Keratinocyte (primary cell): ENCODE measurements at regions not wholly inside any gene's neighbourhood (a gene's known extent, or its start where the extent isn't known, plus 50 kb on each side); places are given as distances from the start of the nearest gene placed in this dataset.

ENCODE experiments used
- DNase-seq: peaks from one replicate; pipeline ENCODE4 v3.0.0-alpha.2; 2011; ENCODE audit warnings: low read depth, missing footprints, low spot score
- FAIRE-seq: peaks from 2 replicates; lab custom pipeline; 2011; peaks lifted over from hg19 to GRCh38; lab: Jason Lieb, UNC
- H2AFZ ChIP-seq: 2 replicates; pipeline ENCODE4 v1.6.0; 2012; ENCODE audit warnings: low read length, control low read depth, inconsistent platforms; ENCODE audit not compliant: control insufficient read depth
- H3K27ac ChIP-seq: 2 replicates; pipeline ENCODE4 v1.5.1; 2011; ENCODE audit warnings: low read length; ENCODE audit not compliant: control insufficient read depth, insufficient read depth
- H3K27me3 ChIP-seq: 3 replicates; pipeline ENCODE4 v1.6.0; 2011; ENCODE audit warnings: low read length; ENCODE audit not compliant: control insufficient read depth, insufficient read depth; ENCODE audit errors: extremely low read depth
- H3K36me3 ChIP-seq, 2 experiments: 2 replicates in 1 of 2; 3 replicates in 1 of 2; pipeline ENCODE4 v1.5.1; 2011; ENCODE audit warnings: low read length in 2 of 2, mild to moderate bottlenecking in 1 of 2; ENCODE audit not compliant: control insufficient read depth in 2 of 2, insufficient read depth in 2 of 2; ENCODE audit errors: extremely low read depth in 1 of 2
- H3K4me1 ChIP-seq: 3 replicates; pipeline ENCODE4 v1.5.1; 2011; ENCODE audit warnings: low read length; ENCODE audit not compliant: control insufficient read depth, insufficient read depth; ENCODE audit errors: extremely low read depth
- H3K4me2 ChIP-seq: 3 replicates; pipeline ENCODE4 v1.6.0; 2011; ENCODE audit warnings: low read depth, low read length; ENCODE audit not compliant: control insufficient read depth, insufficient read depth; ENCODE audit errors: extremely low read depth
- H3K4me3 ChIP-seq, 3 experiments: fragments of 200-600 bp in 1 of 3; sonication (generic) in 1 of 3; 2 replicates in 2 of 3; 3 replicates in 1 of 3; pipeline ENCODE4 v1.5.1; 2011 to 2016; ENCODE audit warnings: low read length in 3 of 3, mild to moderate bottlenecking in 3 of 3, control low read depth in 2 of 3, inconsistent platforms in 1 of 3, low read depth in 1 of 3, mixed read lengths in 1 of 3, mixed run types in 1 of 3, moderate library complexity in 1 of 3; ENCODE audit not compliant: control insufficient read depth in 2 of 3, insufficient read depth in 2 of 3; ENCODE audit errors: extremely low read depth in 1 of 3
- H3K79me2 ChIP-seq: 2 replicates; pipeline ENCODE4 v1.6.0; 2012; ENCODE audit warnings: low read length; ENCODE audit not compliant: control insufficient read depth, insufficient read depth
- H3K9ac ChIP-seq: 3 replicates; pipeline ENCODE4 v1.6.0; 2011; ENCODE audit warnings: low read length; ENCODE audit not compliant: control insufficient read depth, insufficient read depth; ENCODE audit errors: extremely low read depth
- H3K9me1 ChIP-seq: 3 replicates; pipeline ENCODE4 v1.6.0; 2011; ENCODE audit warnings: low read length; ENCODE audit not compliant: control insufficient read depth, insufficient read depth; ENCODE audit errors: extremely low read depth
- H3K9me3 ChIP-seq: 2 replicates; pipeline ENCODE4 v1.5.1; 2012; ENCODE audit warnings: low read depth, low read length; ENCODE audit not compliant: control insufficient read depth
- H4K20me1 ChIP-seq: 3 replicates; pipeline ENCODE4 v1.6.0; 2011; ENCODE audit warnings: low read length; ENCODE audit not compliant: control insufficient read depth, insufficient read depth; ENCODE audit errors: extremely low read depth
- CTCF ChIP-seq, 3 experiments: IDR thresholded peaks in 1 of 3; conservative IDR thresholded peaks in 1 of 3; optimal IDR thresholded peaks in 1 of 3; 2 replicates in 2 of 3; 3 replicates in 1 of 3; pipeline versions ENCODE3 to v1.5.1; 2011; ENCODE audit warnings: low read length in 3 of 3, mild to moderate bottlenecking in 3 of 3, moderate library complexity in 2 of 3, control low read depth in 1 of 3, inconsistent platforms in 1 of 3; ENCODE audit not compliant: insufficient read depth in 2 of 3; ENCODE audit errors: extremely low read depth in 1 of 3
- EZH2 ChIP-seq: IDR thresholded peaks from one replicate; pipeline ENCODE4 v1.6.1; 2012; ENCODE audit warnings: inconsistent platforms, mild to moderate bottlenecking, low read length, moderate library complexity
- dilution Hi-C: fragments of 300-500 bp; cut with MboI; formaldehyde crosslinking; loops from one replicate; pipeline ENCODE4 v1.7.0; 2020; ENCODE audit warnings: low sequenced_read_pairs; ENCODE audit not compliant: extremely low pct_ligation_motif_present

GRCh38 chr20:53869466-53870258 is 200.7 kb downstream of the BCAS1 start:
- Histone ChIP-seq H3K4me2 (peak overlapping the region; percentile 43), H2AFZ (peak overlapping the region; percentile 86), H4K20me1 (no peaks in the 10 kb centered on the region), H3K4me3 (no peak overlapping the region), H3K9ac (peak overlapping the region; percentile 59), H3K79me2 (no peaks in the 10 kb centered on the region), H3K27ac (peak overlapping the region; percentile 82), H3K36me3 (no peaks in the 10 kb centered on the region), H3K4me1 (peaks cover 65% of the 10 kb centered on the region), H3K27me3 (no peaks in the 10 kb centered on the region), H3K9me3 (no peaks in the 10 kb centered on the region), H3K9me1 (no peaks in the 10 kb centered on the region)
- FAIRE-seq (peak; percentile 69), DNase-seq (no peak)
- TF ChIP-seq EZH2 (no peak), CTCF (optimal IDR thresholded peaks at IDR 0.05 in 1 of 3, IDR thresholded peaks at IDR 0.05 in 1 of 3, conservative IDR thresholded peaks at IDR 0.05 in 1 of 3; ENCODE audit: extremely low read depth in 1 of 3, insufficient read depth in 2 of 3, low read length in 3 of 3) (peak; percentile 79 to 94 (median 86))
- dilution Hi-C loops: no loop called here

- no peaks in the 10 kb centered on the region for H3K9me1 ChIP-seq
- peak; percentile 56 for DNase-seq
- dilution Hi-C loops: no loop called here
- H3K4me3 ChIP-seq: peak overlapping the region in 1 of 3 experiments; percentile 23
- no peaks in the 10 kb centered on the region for H3K36me3 ChIP-seq
- H4K20me1 ChIP-seq: no peaks in the 10 kb centered on the region
- H3K4me1 ChIP-seq: peaks cover 65% of the 10 kb centered on the region
- peak overlapping the region; percentile 92 for H3K4me2 ChIP-seq
- peak; percentile 34 for FAIRE-seq
- peak overlapping the region; percentile 97 for H3K27ac ChIP-seq
- peak overlapping the region; percentile 80 for H2AFZ ChIP-seq
- H3K79me2 ChIP-seq: no peaks in the 10 kb centered on the region
- H3K27me3 ChIP-seq: no peaks in the 10 kb centered on the region
- H3K9me3 ChIP-seq: no peaks in the 10 kb centered on the region
- TF ChIP-seq CTCF (optimal IDR thresholded peaks at IDR 0.05 in 1 of 3, IDR thresholded peaks at IDR 0.05 in 1 of 3, conservative IDR thresholded peaks at IDR 0.05 in 1 of 3; ENCODE audit: extremely low read depth in 1 of 3, insufficient read depth in 2 of 3, low read length in 3 of 3) (no peak), EZH2 (no peak)
- peak overlapping the region; percentile 81 for H3K9ac ChIP-seq
These were observed 202.5 kb downstream of the BCAS1 start for GRCh38 chr20:53867741-53868351.
